NCI-H2081 (cell line): ENCODE measurements at regions not wholly inside any gene's neighbourhood (a gene's known extent, or its start where the extent isn't known, plus 50 kb on each side); places are given as distances from the start of the nearest gene placed in this dataset.

ENCODE experiments used
- DNase-seq, 2 experiments: peaks; one replicate each; lab custom pipeline; 2025; lab: John Stamatoyannopoulos, UW

GRCh38 chr13:26456650-26457049, 100.8 kb upstream of the WASF3 start:
- no peak for DNase-seq

- DNase-seq: no peak
These were observed 100.3 kb upstream of the WASF3 start for GRCh38 chr13:26457212-26457611.

- no peak for DNase-seq
These were observed 99.2 kb upstream of the WASF3 start for GRCh38 chr13:26458196-26458749.

- DNase-seq: no peak
These were observed 98.0 kb upstream of the WASF3 start for GRCh38 chr13:26459276-26460131.

- no peak for DNase-seq
These were observed 96.8 kb upstream of the WASF3 start for GRCh38 chr13:26460648-26461047.

GRCh38 chr13:26463296-26463695, 94.2 kb upstream of the WASF3 start:
- no peak for DNase-seq

DNA sequence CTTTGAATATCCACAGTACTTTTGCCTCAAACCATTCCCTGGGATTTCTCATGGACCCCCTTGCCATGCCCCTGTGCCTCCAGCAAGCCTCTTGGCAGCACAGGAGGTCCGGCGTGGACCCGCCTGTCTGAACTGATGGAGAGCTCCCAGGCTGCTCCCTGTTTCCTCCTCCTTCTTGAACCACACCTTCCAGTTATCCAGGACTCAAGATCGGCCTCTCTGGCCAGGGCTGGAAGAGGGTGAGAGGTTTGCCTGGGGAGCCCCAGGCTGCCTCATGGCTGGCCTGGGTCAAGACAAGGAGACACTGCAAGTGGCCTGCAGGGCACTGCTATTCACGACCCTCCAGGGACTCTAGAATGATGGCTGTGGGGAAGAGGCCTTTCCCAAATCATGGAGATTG, 93.6 kb upstream of the WASF3 start:
- no peak for DNase-seq

DNA sequence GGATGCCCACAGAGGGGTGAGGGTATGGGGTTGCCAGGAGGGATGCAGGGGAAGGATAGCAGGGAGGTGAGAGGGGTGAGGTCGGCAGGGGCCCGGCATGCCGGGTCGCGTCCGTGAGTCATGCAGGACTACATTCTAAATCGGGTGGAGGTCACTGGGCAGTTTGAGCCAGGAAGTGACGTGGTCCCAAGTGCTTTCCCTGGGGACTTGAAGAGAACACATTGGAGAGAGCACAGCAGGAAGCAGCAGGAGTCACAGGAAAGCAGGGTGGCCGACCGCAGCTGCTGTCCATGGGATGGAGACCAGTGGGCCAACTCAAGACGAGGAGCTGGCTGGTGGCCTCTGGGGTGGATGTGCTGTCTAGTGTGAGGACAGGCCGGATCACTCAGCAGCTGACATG, 92.0 kb upstream of the WASF3 start:
- no peak for DNase-seq

DNA sequence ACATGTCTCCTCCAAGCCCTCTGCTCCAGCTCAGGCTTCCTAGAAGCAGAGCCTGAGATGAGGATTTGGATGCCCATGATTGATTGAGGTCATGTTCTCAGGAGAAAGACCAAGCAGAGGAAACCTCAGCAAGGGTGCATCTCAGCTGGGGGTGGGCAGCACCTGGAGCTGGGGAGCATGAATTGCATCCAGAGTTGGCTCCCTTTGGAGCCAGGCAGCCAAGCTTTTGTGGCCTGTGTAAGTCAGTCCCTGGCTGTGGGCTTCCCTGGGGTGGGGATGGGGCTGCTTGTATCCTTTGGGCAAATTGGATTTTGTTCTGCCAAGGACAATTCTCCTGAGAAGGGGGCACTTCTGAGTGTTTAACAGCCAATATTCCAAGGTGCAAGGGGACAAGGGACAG, 91.5 kb upstream of the WASF3 start:
- DNase-seq: no peak

DNA sequence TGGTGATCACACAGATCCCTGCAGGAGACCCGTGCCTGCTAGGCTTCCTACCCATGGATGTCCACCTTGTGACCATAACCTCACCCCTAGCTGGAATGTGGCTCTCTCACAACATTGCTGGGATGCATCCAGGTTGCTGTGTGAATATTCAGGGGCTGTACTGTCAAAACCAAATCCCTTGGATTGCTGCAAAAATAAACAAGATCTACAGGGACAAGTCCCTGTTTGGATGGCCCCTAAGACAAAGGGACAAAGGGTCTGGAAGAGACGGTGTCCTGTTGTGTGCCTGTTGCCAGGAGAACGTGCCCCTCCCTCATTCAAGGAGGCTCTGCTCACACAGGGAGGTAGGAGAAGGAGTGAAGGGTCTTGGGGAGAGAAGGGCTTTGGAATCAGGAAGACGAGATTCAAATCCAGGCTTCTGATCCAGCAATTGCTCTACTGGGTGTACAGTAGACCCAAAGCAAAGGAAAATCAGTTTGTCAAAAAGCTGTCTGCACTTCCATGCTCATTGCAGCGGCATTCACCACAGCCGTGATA, 89.2 kb upstream of the WASF3 start:
- DNase-seq: no peak

GRCh38 chr13:26469602-26470001, 87.9 kb upstream of the WASF3 start:
- peak; percentile 64 to 89 for DNase-seq

DNA sequence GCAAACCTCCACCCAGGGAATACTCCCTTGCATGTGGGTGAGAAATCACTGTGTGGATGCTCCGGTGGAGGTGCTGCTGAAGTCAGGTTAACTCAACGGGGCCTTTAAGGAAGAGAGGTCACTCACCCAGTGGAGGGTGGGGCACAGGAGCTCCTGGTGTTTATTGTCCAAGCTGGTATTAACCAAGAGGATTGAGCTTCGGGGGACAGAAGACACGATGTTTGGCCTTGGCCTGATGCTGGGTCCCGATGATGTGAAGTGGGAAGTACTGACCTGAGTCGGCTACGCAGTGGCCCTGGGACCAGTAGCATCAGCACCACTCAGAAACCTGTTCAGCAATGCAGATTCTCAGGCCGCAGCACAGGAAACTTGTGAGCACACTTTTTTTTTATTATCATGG, 85.7 kb upstream of the WASF3 start:
- no peak for DNase-seq

GRCh38 chr13:26473571-26474230, 83.8 kb upstream of the WASF3 start:
- DNase-seq: peak; percentile 54 to 79

GRCh38 chr13:26474286-26474685, 83.2 kb upstream of the WASF3 start:
- no peak for DNase-seq

- DNase-seq: no peak
These were observed 82.0 kb upstream of the WASF3 start for GRCh38 chr13:26475176-26476110.

GRCh38 chr13:26476111-26476781, 81.2 kb upstream of the WASF3 start:
- DNase-seq: no peak

GRCh38 chr13:26476782-26477142, 80.7 kb upstream of the WASF3 start:
- DNase-seq: no peak

- DNase-seq: no peak
These were observed 79.8 kb upstream of the WASF3 start for GRCh38 chr13:26477681-26478080.

DNA sequence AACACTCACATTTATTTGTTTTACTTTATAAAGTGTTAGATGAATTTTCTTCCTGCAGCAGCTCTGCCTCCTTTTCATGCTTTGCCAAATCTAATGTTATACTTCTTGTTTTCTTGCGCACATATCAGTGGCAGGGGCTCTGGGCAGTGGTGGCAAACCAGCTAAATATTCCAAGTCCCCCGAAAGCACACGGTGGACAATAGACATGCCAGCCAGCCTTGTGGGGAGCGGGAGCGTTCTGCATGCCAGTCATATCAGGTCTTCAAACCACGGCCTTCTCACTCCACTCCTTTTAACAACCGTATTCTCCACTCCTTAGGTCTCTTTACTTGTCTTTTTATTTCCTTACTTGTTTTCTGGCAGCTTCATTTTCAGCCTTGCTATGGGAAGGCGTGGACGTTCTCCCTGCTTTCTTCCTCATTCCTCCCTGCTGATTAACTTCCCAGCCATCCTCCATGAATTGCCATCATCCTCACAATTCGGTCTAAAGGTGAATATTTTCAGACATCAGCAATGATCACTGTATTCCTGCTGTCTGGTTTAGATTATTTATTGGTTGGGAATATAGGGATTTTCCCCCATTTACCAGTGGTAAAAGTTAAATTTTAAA, 77.1 kb upstream of the WASF3 start:
- no peak for DNase-seq

GRCh38 chr13:26482451-26483197, 74.9 kb upstream of the WASF3 start:
- DNase-seq: peak; percentile 40 to 71
